IMR-90 (cell line): ENCODE measurements at regions not wholly inside any gene's neighbourhood (a gene's known extent, or its start where the extent isn't known, plus 50 kb on each side); places are given as distances from the start of the nearest gene placed in this dataset.

Experiments
- BHLHE40 ChIP-seq: fragments of 150-350 bp; IDR thresholded peaks from 2 replicates; pipeline ENCODE4 v1.6.1; 2016; ENCODE audit warnings: mild to moderate bottlenecking, low read depth, low read length
- CEBPB ChIP-seq: IDR thresholded peaks from 2 replicates; pipeline ENCODE4 v1.6.1; 2012; ENCODE audit warnings: low read depth, low read length, improper control_type of control experiment
- CHD1 ChIP-seq: IDR thresholded peaks from 2 replicates; pipeline ENCODE4 v1.6.1; 2012; ENCODE audit warnings: low read depth, low read length, improper control_type of control experiment
- CTCF ChIP-seq: conservative IDR thresholded peaks from 2 replicates; pipeline ENCODE4 v1.5.1; 2012; ENCODE audit warnings: mild to moderate bottlenecking, low read depth, low read length, improper control_type of control experiment
- MAZ ChIP-seq: IDR thresholded peaks from 2 replicates; pipeline ENCODE4 v1.6.1; 2012; ENCODE audit warnings: low read depth, mild to moderate bottlenecking, low read length, improper control_type of control experiment, moderate library complexity, borderline replicate concordance
- MXI1 ChIP-seq: IDR thresholded peaks from 2 replicates; pipeline ENCODE4 v1.6.1; 2012; ENCODE audit warnings: low read depth, mild to moderate bottlenecking, low read length, moderate library complexity, borderline replicate concordance
- POLR2A ChIP-seq: IDR thresholded peaks from 2 replicates; pipeline ENCODE4 v1.6.1; 2012; ENCODE audit warnings: mild to moderate bottlenecking, low read depth, low read length
- RAD21 ChIP-seq: IDR thresholded peaks from 2 replicates; pipeline ENCODE4 v1.6.1; 2012; ENCODE audit warnings: low read length, improper control_type of control experiment
- RCOR1 ChIP-seq: IDR thresholded peaks from 2 replicates; pipeline ENCODE4 v1.6.1; 2012; ENCODE audit warnings: mild to moderate bottlenecking, low read length, improper control_type of control experiment; ENCODE audit not compliant: insufficient replicate concordance
- RFX5 ChIP-seq: IDR thresholded peaks from 2 replicates; pipeline ENCODE4 v1.8.0; 2012; ENCODE audit warnings: low read depth, mild to moderate bottlenecking, low read length, moderate library complexity
- USF2 ChIP-seq: fragments of 150-350 bp; IDR thresholded peaks from 2 replicates; pipeline ENCODE4 v1.6.1; 2017; ENCODE audit warnings: mild to moderate bottlenecking, antibody characterized with exemption, low read length, low read depth

- no peak for TF ChIP-seq CTCF
- no peak for TF ChIP-seq MAZ
- no peak for TF ChIP-seq BHLHE40
- no peak for TF ChIP-seq POLR2A
- TF ChIP-seq CHD1 = no peak
- TF ChIP-seq CEBPB = no peak
- TF ChIP-seq MXI1 = no peak
- no peak for TF ChIP-seq RCOR1
- TF ChIP-seq RFX5 = no peak
- TF ChIP-seq USF2 = no peak
- TF ChIP-seq RAD21 = no peak
These were observed 84.1 kb upstream of the IRX1 start for GRCh38 chr5:3511519-3511918.
